Fibroblast of gingiva (primary cell): ENCODE measurements at regions not wholly inside any gene's neighbourhood (a gene's known extent, or its start where the extent isn't known, plus 50 kb on each side); places are given as distances from the start of the nearest gene placed in this dataset.
A peak's percentile ranks its signal among the peaks of the same experiment; 100 is the strongest.

ENCODE experiments used
- DNase-seq: peaks from one replicate; pipeline ENCODE4 v3.0.0-alpha.2; 2011; ENCODE audit warnings: low read depth

- DNase-seq = no peak
Measured at GRCh38 chr9:80635065-80635464, 1054.3 kb downstream of the TLE1 start.

GRCh38 chr9:80632041-80632440 lies 1057.3 kb downstream of the TLE1 start:
- DNase-seq = no peak

- DNase-seq = no peak
Measured at GRCh38 chr9:80622508-80622907, 1050.7 kb downstream of the TLE4 start.

- DNase-seq = no peak
Measured at GRCh38 chr9:80619356-80619755, 1047.6 kb downstream of the TLE4 start.

- DNase-seq = peak; percentile 93
Measured at GRCh38 chr9:80615964-80616363, 1044.2 kb downstream of the TLE4 start.

GRCh38 chr9:80605793-80606192 lies 1034.0 kb downstream of the TLE4 start:
- DNase-seq = no peak

- peak; percentile 66 for DNase-seq
Measured at GRCh38 chr9:80605129-80605528, 1033.4 kb downstream of the TLE4 start.

- no peak for DNase-seq
Measured at GRCh38 chr9:80602291-80602690, 1030.5 kb downstream of the TLE4 start.

GRCh38 chr9:80596579-80596978 lies 1024.8 kb downstream of the TLE4 start:
- no peak for DNase-seq

- DNase-seq = no peak
Measured at GRCh38 chr9:80595192-80595591, 1023.4 kb downstream of the TLE4 start.

- no peak for DNase-seq
Measured at GRCh38 chr9:80592413-80592812, 1020.6 kb downstream of the TLE4 start.

- no peak for DNase-seq
Measured at GRCh38 chr9:80586786-80587330, 1015.1 kb downstream of the TLE4 start.

- DNase-seq = no peak
Measured at GRCh38 chr9:80571953-80572352, 1000.2 kb downstream of the TLE4 start.

GRCh38 chr9:80569236-80569635 lies 997.5 kb downstream of the TLE4 start:
- DNase-seq = no peak

GRCh38 chr9:80561526-80561925 lies 989.8 kb downstream of the TLE4 start:
- DNase-seq = no peak

- DNase-seq = no peak
Measured at GRCh38 chr9:80560976-80561375, 989.2 kb downstream of the TLE4 start.

- no peak for DNase-seq
Measured at GRCh38 chr9:80557256-80557655, 985.5 kb downstream of the TLE4 start.

GRCh38 chr9:80556631-80557030 lies 984.9 kb downstream of the TLE4 start:
- DNase-seq = peak; percentile 80

- DNase-seq = peak; percentile 57
Measured at GRCh38 chr9:80555782-80556325, 984.1 kb downstream of the TLE4 start.

GRCh38 chr9:80554856-80555255 lies 983.1 kb downstream of the TLE4 start:
- DNase-seq = no peak

GRCh38 chr9:80554301-80554700 lies 982.5 kb downstream of the TLE4 start:
- no peak for DNase-seq

GRCh38 chr9:80552931-80553330 lies 981.2 kb downstream of the TLE4 start:
- peak; percentile 79 for DNase-seq

- DNase-seq = no peak
Measured at GRCh38 chr9:80550181-80550580, 978.4 kb downstream of the TLE4 start.

- no peak for DNase-seq
Measured at GRCh38 chr9:80547613-80548012, 975.8 kb downstream of the TLE4 start.
